ENCODE measurements at regions not wholly inside any gene's neighbourhood (a gene's known extent, or its start where the extent isn't known, plus 50 kb on each side); places are given as distances from the start of the nearest gene placed in this dataset.
"Not testable (repeated sequence)": the region's sequence is repeated elsewhere in the genome, so short reads cannot be mapped to it uniquely, and the experiment has no call there.

DNA sequence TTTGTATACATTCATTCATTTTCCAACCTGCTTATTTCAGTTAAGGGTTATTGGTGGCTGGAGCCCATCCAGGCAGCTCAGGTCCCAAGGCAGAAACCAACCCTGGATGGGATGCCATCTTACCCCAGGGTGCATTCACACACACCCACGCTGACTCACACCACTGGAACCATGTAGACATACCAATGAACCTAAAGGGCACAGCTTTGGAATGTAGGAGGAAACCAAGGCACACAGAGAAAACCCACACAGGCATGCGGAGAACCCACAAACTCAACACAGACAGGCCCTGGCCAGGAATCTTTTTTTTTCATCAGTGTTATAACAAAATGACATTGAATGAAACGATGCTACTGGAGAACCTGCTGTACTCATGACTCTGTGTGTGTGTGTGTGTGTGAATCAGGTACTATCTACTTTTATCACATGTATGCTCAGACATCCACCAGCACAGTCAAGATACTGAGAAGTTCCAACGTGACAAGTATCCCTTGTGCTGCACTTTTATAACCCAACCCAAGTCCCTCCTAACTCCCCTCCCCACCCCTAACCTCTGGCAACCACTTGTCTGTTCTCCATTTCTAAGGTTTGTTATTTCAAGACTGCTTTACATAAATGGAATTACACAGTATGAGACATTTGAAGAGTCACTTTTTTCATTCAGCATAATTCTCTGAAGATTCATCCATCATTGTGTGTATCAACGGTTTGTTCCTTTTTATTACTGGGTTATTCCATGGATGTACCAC, 286.8 kb upstream of the PLD5 start:
- DNase-seq: no peak

DNA sequence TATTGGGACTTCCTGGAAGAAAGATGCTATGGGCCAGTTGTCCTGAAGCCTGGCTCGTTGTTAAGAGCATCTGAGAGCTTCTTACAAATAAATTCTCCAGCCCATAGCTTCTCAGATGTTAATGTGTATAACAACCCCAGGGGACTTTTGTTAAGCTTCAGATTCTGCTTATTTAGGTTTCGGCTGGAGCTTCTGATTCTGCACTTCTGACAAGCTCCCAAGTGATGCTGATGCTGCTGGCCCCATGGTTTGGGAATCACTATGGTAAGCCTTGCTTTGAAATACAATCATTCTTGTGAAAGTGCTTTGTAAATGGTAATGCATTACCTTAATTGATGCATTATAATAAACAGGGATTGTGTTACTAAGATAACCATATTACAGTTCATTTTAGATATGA, 281.8 kb upstream of the PLD5 start:
- DNase-seq: no peak

DNA sequence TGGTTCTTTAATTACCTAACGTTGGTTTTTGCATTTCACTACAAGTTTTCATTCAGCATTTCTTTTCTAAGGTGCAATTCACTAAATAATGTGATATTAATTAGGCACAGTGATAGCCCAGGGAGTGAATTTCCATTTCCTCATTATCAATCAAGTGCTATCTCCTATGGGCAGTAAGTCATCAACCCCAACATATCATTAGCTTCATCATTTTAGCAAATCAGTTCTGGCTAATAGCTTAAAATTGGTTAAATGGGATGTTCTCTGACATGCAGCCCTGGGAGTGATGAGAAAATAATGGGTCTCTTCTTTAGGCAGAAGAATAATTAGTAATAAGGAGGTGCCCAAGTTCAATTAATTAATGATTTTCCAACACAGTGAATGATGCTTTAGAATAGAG, 280.9 kb upstream of the PLD5 start:
- not testable (repeated sequence) for DNase-seq

DNA sequence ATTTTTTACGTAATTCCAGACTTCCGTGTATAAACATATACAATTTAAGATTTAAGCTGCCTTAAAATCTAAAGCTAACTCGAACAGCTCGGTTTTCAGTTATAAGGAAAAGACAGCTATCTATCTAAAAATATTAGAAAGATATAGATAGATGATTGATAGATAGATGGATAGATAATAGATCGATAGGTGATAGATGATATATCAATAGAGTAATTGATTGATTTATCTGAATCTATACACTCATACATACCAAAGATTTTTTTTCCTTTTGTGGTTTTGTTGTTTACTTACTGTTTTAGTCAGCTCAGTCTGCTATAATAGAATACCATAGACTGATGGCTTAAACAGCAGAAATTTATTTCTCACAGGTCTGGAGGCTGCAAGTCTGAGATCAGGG, 278.5 kb upstream of the PLD5 start:
- DNase-seq: no peak

DNA sequence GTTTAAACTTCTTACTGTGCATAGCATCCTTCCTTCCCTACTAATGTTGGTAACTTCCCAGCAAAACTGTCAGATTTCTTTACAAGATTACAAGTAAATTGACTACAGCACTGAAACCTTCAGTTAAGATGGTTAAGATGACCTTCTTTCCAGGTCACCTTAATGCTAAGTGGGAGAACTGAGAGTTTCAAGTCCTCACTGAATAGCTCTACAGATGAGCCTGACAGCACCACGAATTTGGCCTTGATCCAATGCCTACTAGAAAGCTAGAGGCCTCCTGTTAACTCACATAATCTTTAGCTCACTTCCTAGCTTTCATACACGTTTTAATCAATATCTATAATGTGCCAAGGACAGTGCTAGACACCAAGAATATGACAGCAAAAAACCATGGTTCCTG, 276.0 kb upstream of the PLD5 start:
- DNase-seq: no peak

DNA sequence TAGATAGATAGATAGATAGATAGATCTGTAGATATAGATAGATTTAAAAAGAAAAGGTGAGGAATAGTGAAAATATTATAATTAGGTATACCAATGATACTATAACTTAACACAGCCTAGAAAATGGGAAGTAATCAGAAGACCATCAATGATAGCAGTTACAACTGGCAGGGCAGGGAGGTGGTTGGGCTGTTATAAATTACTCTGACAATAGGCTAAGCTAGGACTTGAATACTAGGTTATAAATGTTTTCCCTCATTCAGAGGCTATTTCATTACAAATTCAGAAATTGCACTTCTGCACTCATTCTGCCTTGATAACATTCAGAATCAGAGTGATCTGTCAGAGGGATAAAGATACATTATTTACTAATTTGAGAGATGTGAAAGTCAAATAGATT, 273.4 kb upstream of the PLD5 start:
- no peak for DNase-seq

DNA sequence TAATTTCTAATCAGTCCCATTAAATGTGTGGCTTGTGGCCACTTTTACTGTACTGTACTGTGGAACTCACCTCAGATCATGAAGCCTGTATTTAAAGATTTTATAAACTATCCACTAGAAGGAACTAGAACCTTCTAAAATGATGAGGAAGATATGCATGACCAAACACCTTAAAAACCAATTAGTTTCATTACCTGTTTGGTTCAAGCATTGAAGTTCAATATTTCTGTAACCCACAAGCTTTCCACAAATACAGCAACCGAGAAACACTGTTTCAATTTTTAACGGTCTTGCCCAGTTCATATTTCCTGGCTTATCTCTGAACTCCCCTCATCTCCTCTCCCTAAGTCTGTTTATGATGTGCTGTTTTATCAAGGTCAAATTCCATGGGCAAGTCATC, 264.3 kb upstream of the PLD5 start:
- DNase-seq: no peak

DNA sequence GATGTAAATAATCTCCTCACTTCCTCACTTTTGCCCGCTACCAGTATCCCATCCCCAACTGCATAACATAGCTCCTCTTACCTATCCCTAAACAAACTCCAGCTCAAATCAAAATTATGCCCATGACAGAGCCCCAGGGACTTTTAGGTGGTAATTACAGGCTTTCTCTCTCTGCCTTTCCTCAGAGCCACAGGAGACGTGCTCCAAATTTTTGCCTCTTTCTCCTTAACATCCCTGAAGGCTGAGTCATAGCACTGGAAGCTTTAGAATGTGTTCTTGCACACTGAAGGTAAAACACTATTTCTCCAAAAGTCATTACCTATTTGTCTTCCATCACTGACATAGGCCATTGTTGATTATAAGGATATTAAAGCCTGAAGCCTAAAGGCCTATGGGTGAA, 263.5 kb upstream of the PLD5 start:
- no peak for DNase-seq

DNA sequence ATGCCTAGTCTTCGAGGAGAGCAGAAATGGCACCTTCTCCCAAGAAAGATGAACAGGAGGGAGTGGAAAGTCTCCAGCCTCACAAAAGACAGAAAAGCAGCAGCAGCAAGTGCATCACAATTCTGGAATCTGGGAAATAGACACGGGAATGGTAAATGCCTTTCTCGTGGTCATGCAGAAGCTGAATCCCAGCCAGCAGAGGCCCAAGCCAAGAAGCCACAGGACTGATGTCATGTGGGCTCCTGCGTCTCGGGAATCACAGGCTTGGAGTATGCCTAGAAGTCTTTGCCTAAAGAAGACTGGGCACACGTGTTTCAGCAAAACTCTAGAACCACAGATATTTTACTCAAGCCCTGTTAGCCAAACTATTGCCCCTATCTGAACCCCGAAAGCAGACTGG, 260.3 kb upstream of the PLD5 start:
- no peak for DNase-seq

DNA sequence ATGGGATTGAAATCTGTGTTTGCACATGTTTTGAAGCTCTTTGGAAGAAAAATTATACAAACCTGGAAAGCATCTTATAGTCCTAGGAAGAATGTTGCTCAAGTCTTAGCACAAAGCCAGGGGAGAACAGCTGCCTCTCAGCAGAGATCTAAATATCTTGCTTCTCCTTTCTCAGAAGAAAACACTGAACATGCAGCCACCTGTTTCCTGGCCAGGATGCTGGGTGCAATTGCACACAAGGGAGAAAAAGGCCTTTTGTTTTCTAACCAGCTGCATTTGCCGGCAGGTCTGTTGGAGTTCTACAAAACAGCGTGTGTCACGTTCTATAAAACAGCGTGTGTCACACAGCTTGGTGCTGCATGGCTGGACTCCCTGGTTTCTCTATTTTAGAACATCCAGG, 259.6 kb upstream of the PLD5 start:
- DNase-seq: no peak

DNA sequence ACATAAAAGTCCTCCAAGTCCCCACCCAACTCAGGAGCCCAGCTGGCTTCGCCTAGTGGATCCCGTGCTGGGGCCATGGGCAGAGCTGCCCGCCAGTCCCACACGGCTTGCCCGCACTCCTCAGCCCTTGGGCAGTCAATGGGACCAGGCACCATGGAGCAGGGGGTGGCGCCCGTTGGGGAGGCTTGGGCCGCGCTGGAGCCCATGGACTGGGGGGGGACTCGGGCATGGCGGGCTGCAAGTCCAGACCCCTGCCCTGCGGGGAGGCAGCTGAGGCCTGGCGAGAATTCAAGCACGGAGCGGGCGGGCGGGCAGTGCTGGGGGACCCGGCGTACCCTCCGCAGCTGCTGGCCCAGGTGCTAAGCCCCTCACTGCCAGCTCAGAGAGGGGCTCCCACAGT, 249.8 kb upstream of the PLD5 start:
- no peak for DNase-seq

DNA sequence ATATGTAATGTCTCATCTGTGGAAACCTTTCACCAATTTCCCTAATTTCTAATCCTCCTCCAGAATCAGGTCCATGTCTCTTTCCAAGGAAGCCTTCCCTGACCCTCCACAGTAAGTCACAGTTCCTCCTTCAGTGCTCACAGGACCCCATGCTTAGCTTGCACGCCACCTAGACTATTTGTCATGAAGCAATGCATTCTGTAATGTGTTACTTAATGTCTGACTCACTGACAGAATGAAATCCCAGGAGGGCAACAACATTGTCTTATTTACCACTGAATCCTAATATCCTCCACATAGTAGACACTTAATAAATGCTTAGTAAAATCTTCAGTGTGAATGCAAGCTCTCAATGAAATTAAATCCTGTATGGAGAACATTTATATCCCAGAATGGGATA, 245.9 kb upstream of the PLD5 start:
- no peak for DNase-seq

DNA sequence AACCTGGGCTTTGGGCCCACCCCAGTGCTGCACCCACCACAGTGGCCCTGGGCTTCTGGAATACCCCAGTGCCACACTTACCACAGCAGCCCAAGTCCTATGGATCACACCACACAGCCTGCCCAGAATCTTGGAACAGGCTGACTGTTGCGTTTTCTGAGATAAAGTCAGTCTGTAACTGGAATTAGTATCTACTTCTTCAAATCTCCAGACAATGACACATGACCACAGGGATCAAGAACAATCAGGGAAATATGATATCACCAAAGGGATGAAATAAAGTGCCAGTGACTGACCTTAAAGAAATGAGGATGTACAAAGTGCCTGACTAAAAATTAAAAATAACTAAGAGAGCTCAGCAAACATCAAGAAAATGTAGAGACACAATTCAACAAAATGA, 239.7 kb upstream of the PLD5 start:
- DNase-seq: no peak

DNA sequence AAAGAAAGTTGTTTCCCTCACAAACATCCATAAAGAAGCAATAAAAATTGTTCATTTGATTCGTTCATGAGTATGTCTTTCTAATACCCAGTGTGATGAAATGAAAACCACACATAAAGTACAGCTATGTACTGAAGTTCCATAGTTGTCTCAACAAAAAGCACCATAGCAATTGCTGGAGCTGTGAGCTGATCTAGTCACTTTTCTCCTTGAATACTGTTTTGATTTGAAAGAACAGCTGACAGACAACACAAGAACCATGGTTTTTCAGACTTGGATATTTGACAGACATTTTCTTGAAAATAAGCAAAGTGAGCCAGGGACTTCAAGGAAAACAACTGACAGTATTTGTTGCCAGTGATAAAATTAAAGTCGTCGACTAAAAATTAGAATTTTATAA, 237.1 kb upstream of the PLD5 start:
- no peak for DNase-seq

DNA sequence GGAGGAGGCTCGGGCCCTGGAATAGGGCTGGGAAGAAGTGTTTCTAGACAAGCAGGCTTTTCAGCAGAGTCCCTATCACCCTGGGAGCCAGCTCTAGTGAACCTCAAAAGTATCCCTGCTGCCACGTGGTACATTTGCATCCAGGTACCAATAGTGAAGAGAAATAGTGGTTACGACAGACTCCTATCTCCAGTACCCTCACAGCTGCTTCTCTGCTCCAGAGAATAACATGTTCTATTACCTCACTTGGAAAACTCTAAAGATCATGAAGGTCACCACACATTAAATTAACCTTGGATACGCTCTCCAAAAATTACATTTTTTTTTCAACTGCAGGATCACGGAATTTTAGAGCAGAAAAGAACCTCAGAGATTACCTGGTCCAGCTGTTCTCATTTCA, 230.4 kb upstream of the PLD5 start:
- no peak for DNase-seq

DNA sequence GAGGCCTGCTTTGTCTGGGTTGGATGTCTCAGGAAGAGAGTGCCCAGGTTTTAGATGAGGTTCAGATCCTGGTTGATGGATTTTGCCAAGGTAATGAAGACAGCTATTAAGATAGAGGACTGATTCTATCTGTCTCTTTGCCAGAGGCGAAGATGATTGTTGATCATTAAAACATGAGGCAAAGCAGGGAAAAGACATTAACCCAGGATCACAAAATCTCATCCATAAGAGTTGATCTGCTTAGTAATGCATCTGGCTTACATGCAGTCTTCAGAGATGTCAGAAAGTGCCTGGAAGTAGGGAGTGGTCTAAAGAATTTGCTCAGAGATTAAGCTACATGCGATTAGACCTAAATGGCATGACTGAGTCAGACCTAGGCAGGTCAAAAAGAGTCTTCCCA, 229.6 kb upstream of the PLD5 start:
- DNase-seq: no peak

DNA sequence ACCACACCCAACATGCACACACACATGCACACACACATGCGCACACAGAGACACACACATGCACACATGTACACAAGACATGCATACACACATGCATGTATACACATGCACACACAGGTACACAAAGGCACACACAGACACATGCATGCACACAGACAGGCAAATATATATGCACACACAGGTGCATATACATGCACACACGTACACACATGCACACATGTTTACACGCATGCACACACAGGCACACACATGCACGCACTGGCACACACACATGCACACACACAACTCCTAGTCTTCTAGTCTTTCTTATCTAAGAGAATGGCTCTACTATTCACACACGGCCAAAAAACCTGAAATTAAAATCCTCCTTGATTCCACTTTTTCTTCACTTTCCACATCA, 222.7 kb upstream of the PLD5 start:
- no peak for DNase-seq

DNA sequence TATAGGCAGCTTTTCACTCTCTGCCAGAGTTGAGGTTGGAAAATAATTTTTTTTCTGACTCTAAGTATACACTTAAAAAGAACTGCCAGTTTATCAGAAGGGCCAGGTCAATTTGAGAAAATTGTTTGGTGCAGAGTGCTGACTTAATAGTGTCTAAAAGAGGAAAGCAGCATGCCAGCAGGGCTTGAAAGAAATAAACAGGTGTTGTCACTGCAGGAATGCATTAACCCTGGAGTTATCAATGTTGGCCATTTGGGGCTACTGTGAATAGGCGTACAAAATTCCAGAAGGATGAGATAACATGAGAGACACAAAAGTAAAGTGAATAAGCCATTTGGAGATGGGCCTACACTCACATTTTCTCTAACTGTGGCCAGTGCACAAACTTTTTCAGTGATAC, 220.6 kb upstream of the PLD5 start:
- DNase-seq: peak; percentile 13 to 55

DNA sequence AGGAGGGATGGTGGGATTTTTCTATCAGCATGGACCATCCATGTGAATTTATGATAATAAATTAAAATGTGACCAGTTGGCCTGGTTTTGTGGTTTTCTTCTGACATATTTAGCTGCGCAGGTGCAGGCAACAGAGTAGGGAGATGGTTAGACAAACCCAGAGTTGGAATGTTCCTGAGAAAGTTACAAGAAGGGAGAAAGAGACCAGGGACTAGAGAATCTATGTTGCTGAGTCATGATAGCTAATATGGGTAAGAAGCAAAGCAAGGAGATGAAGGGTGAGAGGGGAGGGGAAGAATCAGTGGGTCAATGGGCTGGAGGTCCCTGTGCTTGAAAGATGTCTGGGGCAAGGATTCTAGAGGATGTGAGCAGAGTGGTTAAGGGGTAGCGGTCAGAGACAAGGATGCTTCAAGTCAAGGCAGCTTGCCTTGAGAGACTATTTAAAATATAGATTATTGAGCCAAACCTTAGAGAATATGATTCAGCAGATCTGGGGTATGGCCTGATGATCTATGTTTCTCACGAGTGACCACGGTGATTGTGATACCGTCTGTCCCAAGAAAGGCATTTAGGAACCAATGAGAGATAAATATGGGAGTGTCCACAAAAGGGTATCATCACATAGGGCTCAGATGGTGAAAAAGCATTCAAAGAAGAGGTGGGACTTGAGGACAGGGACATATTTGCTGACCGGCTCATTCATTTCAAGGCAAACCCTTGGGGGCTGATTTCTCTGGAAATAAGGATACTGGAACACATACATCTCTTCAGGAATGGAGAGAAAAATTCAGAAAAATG, 219.7 kb upstream of the PLD5 start:
- no peak for DNase-seq

DNA sequence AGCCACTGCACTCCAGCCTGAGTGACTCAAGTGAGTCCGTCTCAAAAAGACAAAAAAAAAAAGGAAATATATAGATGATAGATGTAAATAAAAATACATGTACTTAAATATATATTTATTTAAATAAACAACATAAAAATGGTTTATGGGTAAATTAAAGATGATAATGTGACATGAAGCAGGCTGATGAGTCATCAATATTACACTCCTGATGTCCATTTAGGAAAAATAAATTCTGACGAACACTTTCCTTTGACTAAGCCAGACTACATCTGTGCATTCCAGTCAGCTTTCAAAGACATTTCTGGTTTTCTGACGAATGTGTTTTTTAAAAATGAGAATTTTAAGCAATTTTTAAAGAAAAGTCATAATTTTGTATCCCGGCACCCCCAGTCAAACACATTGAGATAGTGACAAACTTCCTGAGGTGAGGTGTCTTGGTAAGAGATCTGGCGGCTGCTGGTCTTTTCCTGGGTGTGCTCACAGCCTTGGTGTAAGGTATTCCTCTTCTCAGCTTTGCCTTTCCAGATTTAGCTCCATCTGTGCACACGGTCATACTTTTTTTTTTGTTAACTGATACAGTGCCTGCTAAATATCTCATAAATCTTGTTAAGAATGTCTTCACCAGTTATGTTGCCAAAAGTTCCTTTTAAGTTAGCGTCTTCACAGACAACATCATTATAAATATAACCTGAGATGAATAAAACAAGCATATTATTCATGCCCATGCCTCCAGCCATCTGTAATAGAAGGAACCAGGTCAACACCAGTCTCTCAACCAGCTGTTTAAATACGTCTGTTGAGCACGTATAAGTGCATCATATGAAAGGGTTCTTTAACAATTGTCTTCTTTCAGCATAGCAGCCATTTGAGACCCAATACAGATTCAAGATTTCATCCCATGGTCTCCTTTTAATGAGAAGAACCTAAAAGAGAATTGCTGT, 214.5 kb upstream of the PLD5 start:
- no peak for DNase-seq

DNA sequence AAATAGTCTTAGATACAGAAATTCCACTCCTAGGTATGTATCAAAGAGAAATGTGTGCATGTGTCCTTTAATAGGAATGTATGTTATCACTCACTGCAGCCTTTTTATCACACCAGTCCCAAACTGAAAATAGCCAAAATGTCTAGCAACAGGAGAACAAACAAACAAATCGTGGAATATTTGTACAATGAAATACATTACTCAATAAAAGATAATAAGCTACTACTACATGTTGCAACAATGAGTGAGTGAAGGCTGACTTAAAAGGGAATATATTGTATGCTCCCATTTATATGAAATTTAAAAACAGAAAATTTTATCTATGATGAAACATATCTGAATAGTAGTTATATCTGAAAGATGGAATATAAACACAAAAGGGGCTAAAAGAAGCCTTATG, 212.1 kb upstream of the PLD5 start:
- DNase-seq: no peak

DNA sequence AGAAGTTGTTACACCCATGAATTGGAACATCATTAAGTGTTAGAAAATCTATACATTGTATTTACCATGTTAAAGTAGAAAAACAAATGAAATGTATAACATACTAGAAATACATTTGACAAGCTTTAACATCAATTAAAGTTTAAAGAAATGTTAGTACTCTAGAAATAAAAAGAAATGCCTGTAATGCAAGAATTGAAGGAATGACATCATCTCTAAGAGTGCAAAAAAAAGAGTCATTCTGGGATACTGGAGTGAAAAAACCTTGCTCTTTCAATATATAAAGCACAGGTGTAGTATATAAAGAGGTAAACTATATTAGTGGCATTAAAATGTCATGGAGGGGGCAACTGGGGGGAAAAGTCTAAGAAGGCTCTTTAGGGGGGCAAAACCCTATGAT, 210.8 kb upstream of the PLD5 start:
- no peak for DNase-seq

DNA sequence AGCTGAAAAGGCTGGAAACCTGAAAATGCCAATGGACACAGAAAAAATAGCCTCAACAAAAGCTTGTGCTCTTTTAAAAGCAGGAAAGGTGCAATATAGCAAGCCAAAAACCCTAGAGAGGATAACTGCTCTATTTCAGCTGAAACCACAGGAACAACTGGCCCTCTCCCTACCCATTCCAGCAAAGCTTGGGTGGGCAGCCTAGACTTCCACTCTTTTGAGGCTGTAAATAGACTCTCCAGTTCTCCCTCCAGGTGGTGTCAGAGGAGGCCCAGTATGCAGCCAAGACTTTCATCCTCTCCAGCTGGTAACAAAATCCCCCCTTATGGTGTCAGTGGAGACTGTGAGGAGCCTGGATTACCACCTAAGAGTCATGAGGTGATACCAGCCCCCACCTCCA, 206.9 kb upstream of the PLD5 start:
- DNase-seq: no peak

DNA sequence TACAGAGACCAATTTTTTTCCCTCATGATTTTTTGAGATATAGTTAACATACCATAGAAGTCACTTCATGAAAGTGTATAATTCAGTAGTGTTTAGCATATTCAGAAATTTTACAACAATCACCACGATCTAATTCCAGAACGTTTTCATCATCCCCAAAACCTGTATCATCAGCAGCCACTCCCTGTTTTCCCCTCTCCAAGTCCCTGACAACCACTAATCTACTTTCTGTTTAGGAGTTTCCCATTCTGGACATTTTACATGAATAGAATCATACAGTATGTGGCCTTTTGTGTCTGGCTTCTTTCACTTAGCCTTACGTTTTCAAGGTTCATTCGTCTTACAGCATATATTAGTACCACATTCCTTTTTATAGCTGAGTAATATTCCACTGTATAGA, 204.2 kb upstream of the PLD5 start:
- DNase-seq: no peak

Measured in cerebellar nuclear complex (tissue), 1 donor.